HepG2 (cell line): ENCODE measurements at regions not wholly inside any gene's neighbourhood (a gene's known extent, or its start where the extent isn't known, plus 50 kb on each side); places are given as distances from the start of the nearest gene placed in this dataset.

Source experiments
- ATAC-seq: fragments of 200-7000 bp; cut with Tn5 transposase; 3 replicates; pipeline ENCODE4 v1.9.1; 2020; ENCODE audit warnings: mild to moderate bottlenecking, moderate library complexity
- BruUV-seq: library from RNA; stranded (reverse); fragments of 400-500 nt; replicated peaks from 2 replicates; lab custom pipeline; 2021; lab: Mats Ljungman, UMichigan
- CTCF ChIA-PET: fragments of 300-600 bp; formaldehyde crosslinking; extraction: SDS; loops from one replicate; lab custom pipeline; 2021; ENCODE audit warnings: low total read pairs, inconsistent platforms, low intra/inter-chr PET ratio; lab: Yijun Ruan, JAX
- POLR2A ChIA-PET: fragments of 350-600 bp; sonication (Branson Sonifier 250); formaldehyde crosslinking; loops from one replicate; lab custom pipeline; 2020; ENCODE audit warnings: antibody characterized with exemption, inconsistent platforms; lab: Yijun Ruan, JAX
- DNase-seq: peaks from one replicate; pipeline ENCODE4 v3.0.0-alpha.2; 2015; ENCODE audit warnings: low spot score
- FAIRE-seq: peaks from 3 replicates; lab custom pipeline; 2011; peaks lifted over from hg19 to GRCh38; lab: Jason Lieb, UNC
- H2AFZ ChIP-seq: one replicate; pipeline ENCODE4 v1.6.1; 2011; ENCODE audit warnings: low read length, inconsistent platforms
- H3K27ac ChIP-seq: fragments of 300-600 bp; 3 replicates; pipeline ENCODE4 v1.8.0; 2011; ENCODE audit warnings: mixed run types, mild to moderate bottlenecking, mixed read lengths, low read length, inconsistent platforms; ENCODE audit not compliant: insufficient read depth; ENCODE audit errors: extremely low read length
- H3K27me3 ChIP-seq, 2 experiments: fragments of 200-600 bp in 1 of 2; 2 replicates in 1 of 2; 3 replicates in 1 of 2; pipeline versions ENCODE4 v1.6.0 to v1.8.0; 2011; ENCODE audit warnings: low read length in 2 of 2, mild to moderate bottlenecking in 2 of 2, moderate library complexity in 2 of 2, inconsistent platforms in 1 of 2; ENCODE audit not compliant: insufficient read depth in 2 of 2, control insufficient read depth in 1 of 2
- H3K36me3 ChIP-seq, 2 experiments: fragments of 200-600 bp in 1 of 2; replicated peaks in 1 of 2; 2 replicates in 1 of 2; 3 replicates in 1 of 2; pipeline versions ENCODE4 v1.5.1 to v1.8.0; 2011; ENCODE audit warnings: low read length in 2 of 2, inconsistent platforms in 1 of 2; ENCODE audit not compliant: insufficient read depth in 2 of 2, control insufficient read depth in 1 of 2
- H3K4me1 ChIP-seq: 2 replicates; pipeline ENCODE4 v1.5.1; 2012; ENCODE audit warnings: low read length, inconsistent platforms; ENCODE audit not compliant: insufficient read depth
- H3K4me2 ChIP-seq: 2 replicates; pipeline ENCODE4 v1.6.0; 2011; ENCODE audit warnings: low read depth, low read length, inconsistent platforms
- H3K4me3 ChIP-seq, 3 experiments: fragments of 200-600 bp in 1 of 3; sonication (generic), shearing (Covaris generic) in 1 of 3; replicated peaks in 1 of 3; 2 replicates each; pipeline ENCODE4 v1.5.1; 2011 to 2016; ENCODE audit warnings: low read length in 3 of 3, inconsistent platforms in 2 of 3, low read depth in 2 of 3, mild to moderate bottlenecking in 2 of 3, control low read depth in 1 of 3, mixed read lengths in 1 of 3; ENCODE audit not compliant: insufficient read depth in 1 of 3
- H3K79me2 ChIP-seq: one replicate; pipeline ENCODE4 v1.6.1; 2011; ENCODE audit warnings: low read length, inconsistent platforms; ENCODE audit not compliant: insufficient read depth
- H3K9ac ChIP-seq: 2 replicates; pipeline ENCODE4 v1.6.0; 2011; ENCODE audit warnings: mild to moderate bottlenecking, low read depth, low read length, inconsistent platforms; ENCODE audit not compliant: insufficient read depth
- H3K9me3 ChIP-seq: 2 replicates; pipeline ENCODE4 v1.5.1; 2012; ENCODE audit warnings: mild to moderate bottlenecking, low read length
- H4K20me1 ChIP-seq: 2 replicates; pipeline ENCODE4 v1.6.0; 2011; ENCODE audit warnings: inconsistent platforms, mild to moderate bottlenecking, low read length, moderate library complexity; ENCODE audit not compliant: insufficient read depth
- CEBPB ChIP-seq: IDR thresholded peaks from 2 replicates; pipeline ENCODE4 v1.6.1; 2011; ENCODE audit warnings: low read depth, low read length, improper control_type of control experiment, borderline replicate concordance
- DMAP1 ChIP-seq: IDR thresholded peaks from 2 replicates; pipeline ENCODE4 v1.6.1; 2016
- FOXA3 ChIP-seq: IDR thresholded peaks from 2 replicates; pipeline ENCODE4 v1.6.1; 2016; ENCODE audit warnings: missing genetic modification reagents, missing compliant biosample characterization
- NFIB ChIP-seq: sonication (generic); formaldehyde crosslinking; IDR thresholded peaks from 2 replicates; pipeline ENCODE4 v1.9.0; 2021; ENCODE audit warnings: missing genetic modification reagents, mild to moderate bottlenecking, borderline replicate concordance
- PHF20 ChIP-seq: sonication (generic); formaldehyde crosslinking; IDR thresholded peaks from 2 replicates; pipeline ENCODE4 v1.5.0; 2020; ENCODE audit warnings: mild to moderate bottlenecking, missing genetic modification reagents
- PHF5A ChIP-seq: IDR thresholded peaks from one replicate; pipeline ENCODE4 v1.6.1; 2018; ENCODE audit warnings: low read depth, missing genetic modification reagents; ENCODE audit not compliant: unreplicated experiment
- POLR2A ChIP-seq, 2 experiments: IDR thresholded peaks; 2 replicates each; pipeline ENCODE4 v1.6.1; 2011; ENCODE audit warnings: low read depth in 2 of 2, low read length in 2 of 2, mild to moderate bottlenecking in 1 of 2, moderate library complexity in 1 of 2; ENCODE audit not compliant: insufficient read depth in 1 of 2
- PRDM4 ChIP-seq: sonication (generic); formaldehyde crosslinking; IDR thresholded peaks from 2 replicates; pipeline ENCODE4 v1.9.0; 2021; ENCODE audit warnings: missing genetic modification reagents, borderline replicate concordance
- SIN3B ChIP-seq: fragments of 150-350 bp; IDR thresholded peaks from 2 replicates; pipeline ENCODE4 v1.6.1; 2014; ENCODE audit warnings: low read length
- SOX13 ChIP-seq, 3 experiments: fragments of 450-650 bp in 1 of 3; sonication (generic) in 1 of 3; formaldehyde crosslinking in 1 of 3; IDR thresholded peaks in 2 of 3; conservative IDR thresholded peaks in 1 of 3; 2 replicates each; pipeline versions ENCODE4 v1.5.0 to v1.6.1; 2016 to 2020; ENCODE audit warnings: antibody characterized with exemption in 1 of 3, mild to moderate bottlenecking in 1 of 3, missing compliant biosample characterization in 1 of 3, missing genetic modification reagents in 1 of 3, moderate library complexity in 1 of 3
- ZNF143 ChIP-seq: sonication (generic); formaldehyde crosslinking; IDR thresholded peaks from 2 replicates; pipeline ENCODE4 v1.4.0; 2020; ENCODE audit warnings: missing genetic modification reagents
- ZNF441 ChIP-seq: sonication (generic); formaldehyde crosslinking; IDR thresholded peaks from 2 replicates; pipeline ENCODE4 v1.7.0; 2021; ENCODE audit warnings: missing genetic modification reagents, borderline replicate concordance
- ZNF597 ChIP-seq: sonication (generic); formaldehyde crosslinking; IDR thresholded peaks from 2 replicates; pipeline ENCODE4 v1.5.0; 2020; ENCODE audit warnings: missing genetic modification reagents
- ZNF629 ChIP-seq: sonication (generic); formaldehyde crosslinking; conservative IDR thresholded peaks from 2 replicates; pipeline ENCODE4 v1.5.0; 2020; ENCODE audit warnings: missing genetic modification reagents
- ZNF678 ChIP-seq: sonication (generic); formaldehyde crosslinking; IDR thresholded peaks from 2 replicates; pipeline ENCODE4 v1.4.0; 2020; ENCODE audit warnings: mild to moderate bottlenecking, missing genetic modification reagents
- WGBS: methylation state at CpG from one replicate; pipeline ENCODE4 v1.1.6; 2017; ENCODE audit warnings: low lambda C conversion rate; 5-methylcytosine and 5-hydroxymethylcytosine counted together
- in situ Hi-C: cut with HindIII; loops from 2 replicates; pipeline ENCODE4 v1.10.0; 2017; ENCODE audit warnings: low pct_unique_long_range_greater_than_20kb; ENCODE audit not compliant: extremely low pct_ligation_motif_present
- intact Hi-C: fragments of 100-400 bp; cut with micrococcal nuclease; formaldehyde crosslinking; loops from one replicate; pipeline ENCODE4 v1.10.0; 2022; ENCODE audit not compliant: unreplicated experiment

GRCh38 chr6:6980999-6981597 lies 126.7 kb upstream of the RREB1 start:
- H4K20me1 ChIP-seq, result no peaks in the 10 kb centered on the region

DNA sequence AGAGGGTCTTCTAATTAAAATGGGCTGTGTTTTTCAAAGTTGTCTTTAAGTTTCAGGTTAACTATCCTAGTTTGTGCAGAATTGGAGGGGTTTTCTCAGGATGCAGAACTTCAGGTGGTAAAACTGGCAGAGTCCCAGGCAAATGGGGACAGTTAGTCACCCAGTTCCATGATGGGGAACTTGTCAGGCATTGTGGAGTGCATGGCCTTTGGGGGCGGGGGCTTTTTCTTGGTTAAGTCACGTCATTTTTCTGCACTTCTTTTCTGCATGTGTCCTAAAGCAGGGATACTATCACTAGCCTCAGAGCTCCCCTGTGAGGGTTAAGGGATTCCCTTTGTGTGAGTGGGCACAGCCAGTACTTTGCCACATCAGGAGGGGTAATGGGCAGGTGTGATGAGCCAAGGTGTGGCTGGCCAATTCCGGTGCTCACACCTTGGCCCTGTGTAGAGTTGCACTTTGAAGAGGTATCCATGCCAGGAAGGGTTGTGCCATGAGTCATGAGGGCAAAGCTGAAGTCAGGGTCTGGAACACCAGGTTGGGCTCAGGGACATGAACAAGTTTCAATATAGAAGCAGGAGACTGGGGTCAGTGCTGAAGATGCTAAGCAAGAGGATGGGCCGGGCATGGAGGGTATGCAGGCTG lies 126.0 kb upstream of the RREB1 start:
- DNase-seq, result no peak
- H3K36me3 ChIP-seq, result no peaks in the 10 kb centered on the region
- no peak overlapping the region for H3K4me2 ChIP-seq
- H3K27ac ChIP-seq, result no peak overlapping the region
- 17% methylated on average over 4 of the region's 4 CpGs for WGBS
- H3K79me2 ChIP-seq, result no peaks in the 10 kb centered on the region
- no peak overlapping the region for H3K9ac ChIP-seq
- CTCF ChIA-PET, result no interaction called here
- ATAC-seq, result no peak
- no peak overlapping the region for H2AFZ ChIP-seq
- FAIRE-seq, result no peak
- no peaks in the 10 kb centered on the region for H4K20me1 ChIP-seq
- H3K4me3 ChIP-seq, result no peak overlapping the region
- peaks cover 0 to 26% of the 10 kb centered on the region in 2 experiments; a peak in 3 of 5 replicates for H3K27me3 ChIP-seq
- no peaks in the 10 kb centered on the region for H3K9me3 ChIP-seq
- no TSS peak for BruUV-seq
- intact Hi-C loops, result no loop called here
- POLR2A ChIA-PET, result no interaction called here
- peaks cover 10% of the 10 kb centered on the region for H3K4me1 ChIP-seq
- in situ Hi-C loops, result no loop called here
- no peak for TF ChIP-seq FOXA3 (CRISPR knock-in tag)
- no peak for TF ChIP-seq SOX13 (IDR thresholded peaks at IDR 0.05)
- TF ChIP-seq SOX13 (CRISPR knock-in tag; conservative IDR thresholded peaks at IDR 0.05 in 1 of 2, IDR thresholded peaks at IDR 0.05 in 1 of 2), result no peak
- TF ChIP-seq ZNF629 (CRISPR knock-in tag), result no peak
- TF ChIP-seq SIN3B, result no peak
- no peak for TF ChIP-seq ZNF441 (CRISPR knock-in tag)
- TF ChIP-seq PRDM4 (CRISPR knock-in tag), result no peak
- no peak for TF ChIP-seq ZNF678
- no peak for TF ChIP-seq ZNF597 (CRISPR knock-in tag)
- TF ChIP-seq POLR2A (IDR thresholded peaks at IDR 0.05; ENCODE audit: insufficient read depth in 1 of 2, low read depth in 2 of 2, low read length in 2 of 2), result no peak
- no peak for TF ChIP-seq NFIB (CRISPR knock-in tag)
- TF ChIP-seq DMAP1, result no peak
- TF ChIP-seq PHF20, result no peak
- TF ChIP-seq PHF5A (CRISPR knock-in tag), result no peak

More at GRCh38 chr6:6980999-6981597, 126.7 kb upstream of the RREB1 start:
- Histone ChIP-seq H3K4me3 (no peak overlapping the region), H2AFZ (no peak overlapping the region), H3K27me3 (peaks cover 0 to 20% of the 10 kb centered on the region in 2 experiments; a peak in 3 of 5 replicates), H3K9ac (no peak overlapping the region), H3K4me1 (peaks cover 10% of the 10 kb centered on the region), H3K79me2 (no peaks in the 10 kb centered on the region), H3K9me3 (no peaks in the 10 kb centered on the region), H3K27ac (no peak overlapping the region), H3K36me3 (no peaks in the 10 kb centered on the region), H3K4me2 (no peak overlapping the region)
- DNase-seq (no peak), ATAC-seq (no peak), FAIRE-seq (no peak)
- no TSS peak for BruUV-seq
- peak; percentile 50; the same call in 1 of the 2 replicates for TF ChIP-seq CEBPB
- TF ChIP-seq ZNF143, result no peak
- POLR2A ChIA-PET, result no interaction called here
- 50% methylated on average over 14 of the region's 14 CpGs for WGBS
- CTCF ChIA-PET, result no interaction called here
- in situ Hi-C loops, result no loop called here
- intact Hi-C loops, result no loop called here
